GM12878 (cell line): ENCODE measurements at regions not wholly inside any gene's neighbourhood (a gene's known extent, or its start where the extent isn't known, plus 50 kb on each side); places are given as distances from the start of the nearest gene placed in this dataset.

ENCODE experiments used
- ATAC-seq: fragments of 200-7000 bp; cut with Tn5 transposase; 3 replicates; pipeline ENCODE4 v1.9.1; 2020; ENCODE audit warnings: mild to moderate bottlenecking, moderate library complexity
- BruUV-seq: library from RNA; stranded (reverse); fragments of 400-500 nt; replicated peaks from 2 replicates; lab custom pipeline; 2021; lab: Mats Ljungman, UMichigan
- CTCF ChIA-PET: fragments of 300-600 bp; sonication (Branson Sonifier 250); formaldehyde crosslinking; extraction: SDS; loops from one replicate; lab custom pipeline; 2021; ENCODE audit warnings: inconsistent platforms; lab: Yijun Ruan, JAX
- POLR2A ChIA-PET: fragments of 350-600 bp; formaldehyde crosslinking; extraction: SDS; loops from one replicate; lab custom pipeline; 2021; ENCODE audit warnings: inconsistent platforms; lab: Charles Lee
- RAD21 ChIA-PET: fragments of 300-600 bp; sonication (Branson Sonifier 250); formaldehyde crosslinking; loops from one replicate; lab custom pipeline; 2023; ENCODE audit warnings: antibody characterized with exemption; ENCODE audit not compliant: unreplicated experiment; lab: Charles Lee
- SMC1A ChIA-PET: fragments of 300-600 bp; sonication (Branson Sonifier 250); formaldehyde crosslinking; loops from one replicate; lab custom pipeline; 2023; ENCODE audit not compliant: unreplicated experiment, uncharacterized antibody; lab: Charles Lee
- DNase-seq: peaks from one replicate; pipeline ENCODE4 v3.0.0-alpha.2; 2011; ENCODE audit warnings: low read depth, low spot score
- FAIRE-seq: peaks from 3 replicates; lab custom pipeline; 2011; peaks lifted over from hg19 to GRCh38; lab: Jason Lieb, UNC
- H2AFZ ChIP-seq: 2 replicates; pipeline ENCODE4 v1.6.0; 2011; ENCODE audit warnings: low read depth, low read length, control low read depth; ENCODE audit not compliant: control insufficient read depth
- H3K27ac ChIP-seq: 2 replicates; pipeline ENCODE4 v1.5.1; 2011; ENCODE audit warnings: control low read depth; ENCODE audit not compliant: control insufficient read depth, insufficient read depth
- H3K27me3 ChIP-seq, 2 experiments: replicated peaks in 1 of 2; 2 replicates each; pipeline versions ENCODE4 v1.6.0 to v1.6.1; 2011; ENCODE audit warnings: low read length in 1 of 2; ENCODE audit not compliant: control insufficient read depth in 2 of 2, insufficient read depth in 2 of 2
- H3K36me3 ChIP-seq, 2 experiments: 2 replicates each; pipeline ENCODE4 v1.5.1; 2011; ENCODE audit warnings: low read length in 1 of 2; ENCODE audit not compliant: control insufficient read depth in 2 of 2, insufficient read depth in 2 of 2
- H3K4me1 ChIP-seq: 2 replicates; pipeline ENCODE4 v1.6.1; 2011; ENCODE audit warnings: mild to moderate bottlenecking, low read length, moderate library complexity, mixed read lengths; ENCODE audit not compliant: control insufficient read depth, insufficient read depth
- H3K4me2 ChIP-seq: 2 replicates; pipeline ENCODE4 v1.6.0; 2011; ENCODE audit warnings: control low read depth; ENCODE audit not compliant: control insufficient read depth, insufficient read depth
- H3K4me3 ChIP-seq: fragments of 200-600 bp; sonication (generic); 2 replicates; pipeline ENCODE4 v1.5.1; 2016
- H3K79me2 ChIP-seq: 2 replicates; pipeline ENCODE4 v1.6.0; 2011; ENCODE audit warnings: low read length; ENCODE audit not compliant: control insufficient read depth, insufficient read depth
- H3K9ac ChIP-seq: 2 replicates; pipeline ENCODE4 v1.8.0; 2011; ENCODE audit warnings: low read length, control low read depth, mixed read lengths; ENCODE audit not compliant: control insufficient read depth, insufficient read depth
- H3K9me3 ChIP-seq: replicated peaks from 3 replicates; pipeline ENCODE4 v1.5.1; 2011; ENCODE audit warnings: mild to moderate bottlenecking, low read length; ENCODE audit not compliant: control insufficient read depth, insufficient read depth
- H4K20me1 ChIP-seq: 2 replicates; pipeline ENCODE4 v1.6.0; 2011; ENCODE audit not compliant: control insufficient read depth, insufficient read depth
- ASH2L ChIP-seq: fragments of 300-600, 200-600 bp; sonication (generic); IDR thresholded peaks from 2 replicates; pipeline ENCODE4 v1.6.1; 2017; ENCODE audit warnings: low read depth, mild to moderate bottlenecking, borderline replicate concordance
- BCL11A ChIP-seq: IDR thresholded peaks from 2 replicates; pipeline ENCODE4 v1.6.1; 2011; ENCODE audit warnings: low read depth, low read length
- DPF2 ChIP-seq: fragments of 450-650 bp; IDR thresholded peaks from 2 replicates; pipeline ENCODE4 v1.6.1; 2017; ENCODE audit warnings: mild to moderate bottlenecking
- ETV6 ChIP-seq, 2 experiments: fragments of 450-650 bp in 1 of 2; IDR thresholded peaks in 1 of 2; conservative IDR thresholded peaks in 1 of 2; 2 replicates each; pipeline ENCODE4 v1.6.1; 2014; ENCODE audit warnings: antibody characterized with exemption in 1 of 2, borderline replicate concordance in 1 of 2, low read depth in 1 of 2, mild to moderate bottlenecking in 1 of 2, moderate library complexity in 1 of 2
- NFIC ChIP-seq: IDR thresholded peaks from 2 replicates; pipeline ENCODE4 v1.6.1; 2012; ENCODE audit warnings: low read depth, mild to moderate bottlenecking, inconsistent platforms, low read length, moderate library complexity
- PML ChIP-seq: IDR thresholded peaks from 2 replicates; pipeline ENCODE4 v1.6.1; 2012; ENCODE audit warnings: low read length, inconsistent platforms
- RUNX3 ChIP-seq: IDR thresholded peaks from 2 replicates; pipeline ENCODE4 v1.6.1; 2012; ENCODE audit warnings: low read length, inconsistent platforms
- TCF7 ChIP-seq: IDR thresholded peaks from 2 replicates; pipeline ENCODE4 v1.6.1; 2014; ENCODE audit warnings: antibody characterized with exemption, borderline replicate concordance
- ZBED1 ChIP-seq: IDR thresholded peaks from 2 replicates; pipeline ENCODE4 v1.6.1; 2016; ENCODE audit warnings: borderline replicate concordance
- ZNF622 ChIP-seq: fragments of 450-650 bp; IDR thresholded peaks from 2 replicates; pipeline ENCODE4 v1.6.1; 2017; ENCODE audit warnings: mild to moderate bottlenecking, inconsistent platforms
- in situ Hi-C: fragments of 300-500 bp; cut with MboI; formaldehyde crosslinking; loops from 9 replicates; pipeline ENCODE4 v1.14.3; 2018; ENCODE audit warnings: mixed read lengths
- intact Hi-C: fragments of 100-400 bp; cut with micrococcal nuclease; formaldehyde crosslinking; loops from one replicate; pipeline ENCODE4 v1.14.2; 2022; ENCODE audit not compliant: unreplicated experiment
- TF ChIP-seq, protein P1 (sequence below): IDR thresholded peaks from 2 replicates; pipeline ENCODE4 v1.6.1; 2011; ENCODE audit warnings: low read depth, low read length, improper control_type of control experiment, borderline replicate concordance

DNA sequence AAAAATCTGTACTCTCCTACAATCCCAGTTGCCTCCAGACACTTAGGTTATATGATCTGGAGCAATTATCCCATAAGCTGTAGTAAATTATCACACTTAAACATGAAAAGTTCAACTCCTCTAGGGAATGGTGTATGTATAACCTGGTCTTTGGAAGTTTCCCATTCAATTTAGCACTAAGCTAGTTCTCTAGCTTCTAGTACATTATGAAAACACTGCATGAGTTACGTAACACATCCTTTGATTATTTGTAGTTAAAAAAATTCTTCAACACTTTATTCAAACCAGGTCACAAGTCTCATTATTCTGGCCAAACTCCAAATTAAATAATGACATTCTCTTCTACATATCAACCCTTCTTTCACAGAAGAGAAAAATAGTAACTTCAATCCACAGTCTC lies 827.0 kb upstream of the ADAMTS5 start (continued):
- no peak for TF ChIP-seq ASH2L

GRCh38 chr21:27787046-27787445 lies 820.2 kb upstream of the ADAMTS5 start:
- Histone ChIP-seq H3K9me3 (no peaks in the 10 kb centered on the region), H4K20me1 (no peaks in the 10 kb centered on the region)
- in situ Hi-C loops: no loop called here
- TF ChIP-seq ETV6 (conservative IDR thresholded peaks at IDR 0.05 in 1 of 2, IDR thresholded peaks at IDR 0.05 in 1 of 2; ENCODE audit: borderline replicate concordance in 1 of 2, low read depth in 1 of 2) (no peak), PML (no peak), TCF7 (no peak), RUNX3 (no peak), NFIC (no peak), ZBED1 (no peak), BCL11A (no peak), DPF2 (no peak), ZNF622 (no peak)
- TF ChIP-seq, protein P1, sequence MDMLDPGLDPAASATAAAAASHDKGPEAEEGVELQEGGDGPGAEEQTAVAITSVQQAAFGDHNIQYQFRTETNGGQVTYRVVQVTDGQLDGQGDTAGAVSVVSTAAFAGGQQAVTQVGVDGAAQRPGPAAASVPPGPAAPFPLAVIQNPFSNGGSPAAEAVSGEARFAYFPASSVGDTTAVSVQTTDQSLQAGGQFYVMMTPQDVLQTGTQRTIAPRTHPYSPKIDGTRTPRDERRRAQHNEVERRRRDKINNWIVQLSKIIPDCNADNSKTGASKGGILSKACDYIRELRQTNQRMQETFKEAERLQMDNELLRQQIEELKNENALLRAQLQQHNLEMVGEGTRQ: no peak
- TF ChIP-seq, all 136 proteins: peak for 0
- Histone ChIP-seq H3K4me2 (no peak overlapping the region), H3K27ac (no peak overlapping the region), H3K27me3 (no peaks in the 10 kb centered on the region), H2AFZ (no peak overlapping the region), H3K36me3 (no peaks in the 10 kb centered on the region), H3K4me3 (no peak overlapping the region), H3K79me2 (no peaks in the 10 kb centered on the region), H3K9ac (no peak overlapping the region), H3K4me1 (no peaks in the 10 kb centered on the region)
- ATAC-seq: no peak
- ChIA-PET CTCF (no interaction called here), RAD21 (no interaction called here), POLR2A (no interaction called here), SMC1A (no interaction called here)
- no peak for FAIRE-seq
- BruUV-seq: no TSS peak
- no peak for DNase-seq
- intact Hi-C loops: no loop called here
